Stimulated activated CD8-positive, alpha-beta memory T cell treated with anti-CD3 and anti-CD28 coated beads, Interleukin-12 subunit alpha, Interleukin-12 subunit beta, amount 100 ng/mL, for 24 hours (primary cell): ENCODE measurements at regions not wholly inside any gene's neighbourhood (a gene's known extent, or its start where the extent isn't known, plus 50 kb on each side); places are given as distances from the start of the nearest gene placed in this dataset.

ENCODE experiments used
- DNase-seq: peaks from one replicate; pipeline ENCODE4 v3.0.0-alpha.2; 2020; ENCODE audit errors: extremely low read depth

DNA sequence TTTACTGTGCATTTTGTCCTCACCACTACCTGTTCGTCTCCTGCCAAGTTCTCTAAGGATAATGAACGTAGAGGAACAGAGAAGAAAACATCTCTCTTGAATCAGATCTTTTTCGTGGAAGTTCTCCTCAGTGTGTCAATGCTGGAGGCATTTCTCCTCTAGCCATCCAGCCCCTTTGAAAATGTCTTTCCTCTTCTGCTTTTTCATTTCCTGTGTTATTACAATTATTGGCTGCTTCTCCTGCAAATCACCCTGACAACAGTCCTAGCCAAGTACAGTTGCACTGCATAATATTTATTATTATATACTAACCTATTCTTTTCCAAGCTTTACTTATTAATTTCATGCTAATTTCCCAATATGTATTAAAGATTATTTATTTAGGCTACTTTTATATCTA is 61.8 kb upstream of the TRPM3 start:
- DNase-seq: no peak

DNA sequence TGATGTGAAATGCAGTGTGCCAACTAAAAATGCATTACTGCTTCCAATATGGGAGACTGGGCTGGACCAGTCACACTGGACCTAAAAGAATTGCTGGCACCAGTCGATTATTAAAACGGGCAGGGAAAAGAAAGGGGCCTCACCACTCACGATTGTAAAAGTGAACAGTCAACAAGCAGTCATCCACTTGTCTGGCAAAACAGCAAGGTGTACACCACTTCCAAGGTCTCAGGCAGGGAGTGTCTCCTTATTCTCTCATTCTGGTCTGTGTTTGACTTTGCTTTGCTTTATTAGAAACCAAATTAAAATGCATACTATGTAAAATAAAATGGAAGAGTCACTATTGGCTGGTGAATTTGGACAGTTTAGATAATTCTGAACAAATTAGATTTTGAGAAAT is 57.8 kb upstream of the TRPM3 start:
- DNase-seq: no peak

DNA sequence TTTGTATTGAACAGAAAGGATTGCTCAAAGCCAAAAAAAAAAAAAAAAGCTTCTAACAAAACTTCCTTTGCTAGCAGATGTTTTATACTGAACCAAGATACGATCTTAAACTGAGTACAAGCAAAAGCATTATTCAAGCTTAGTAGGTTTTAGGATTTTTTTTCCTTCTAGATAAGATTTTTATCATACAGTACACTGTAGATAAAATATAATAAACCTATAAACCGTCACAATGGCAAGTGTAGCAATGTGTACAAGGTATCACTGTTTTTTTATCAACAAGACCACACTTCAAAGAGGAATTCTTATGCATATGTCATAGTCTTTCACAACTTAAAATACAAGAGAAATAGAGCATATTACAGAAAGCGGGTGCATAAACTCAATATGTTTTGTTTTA is 56.5 kb upstream of the TRPM3 start:
- no peak for DNase-seq

DNA sequence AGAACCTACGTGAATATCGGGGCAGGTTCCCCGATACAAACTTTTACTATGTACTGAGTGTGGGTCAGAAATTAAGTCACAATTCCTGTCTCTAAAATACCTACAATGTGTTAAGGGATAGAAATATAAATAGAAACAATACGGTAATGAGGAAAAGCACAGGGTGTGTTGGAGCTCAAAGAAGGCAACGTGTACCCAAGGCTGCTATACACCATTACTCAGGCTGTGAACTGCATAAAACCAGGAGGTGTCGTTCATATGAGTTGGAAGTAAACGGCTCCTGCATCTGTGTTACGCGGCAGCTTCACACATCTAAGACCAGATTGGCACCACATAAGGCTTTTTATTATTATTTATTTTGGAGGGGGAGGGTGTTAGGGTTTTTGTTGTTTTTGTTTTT is 50.1 kb upstream of the TRPM3 start:
- no peak for DNase-seq
